HG02870 (cell line): ENCODE measurements at regions not wholly inside any gene's neighbourhood (a gene's known extent, or its start where the extent isn't known, plus 50 kb on each side); places are given as distances from the start of the nearest gene placed in this dataset.
"Not testable (repeated sequence)": the region's sequence is repeated elsewhere in the genome, so short reads cannot be mapped to it uniquely, and the experiment has no call there.

Experiments
- ATAC-seq: cut with Tn5 transposase; IDR thresholded peaks from one replicate; pipeline ENCODE4 v1.9.1; 2021; ENCODE audit warnings: mild to moderate bottlenecking, moderate library complexity; ENCODE audit not compliant: unreplicated experiment

- ATAC-seq, result not testable (repeated sequence)
Observed at GRCh38 chr14:105706701-105707019, 180.3 kb downstream of the TMEM121 start.

- not testable (repeated sequence) for ATAC-seq
Observed at GRCh38 chr14:105707099-105707498, 180.7 kb downstream of the TMEM121 start.

- ATAC-seq, result not testable (repeated sequence)
Observed at GRCh38 chr14:105707723-105708151, 181.4 kb downstream of the TMEM121 start.

GRCh38 chr14:105708251-105709134 lies 182.1 kb downstream of the TMEM121 start:
- not testable (repeated sequence) for ATAC-seq

- no peak for ATAC-seq
Observed at GRCh38 chr14:105709281-105710118, 183.1 kb downstream of the TMEM121 start.

- ATAC-seq, result no peak
Observed at GRCh38 chr14:105710119-105711043, 184.0 kb downstream of the TMEM121 start.

GRCh38 chr14:105711044-105711620 lies 184.7 kb downstream of the TMEM121 start:
- ATAC-seq, result no peak

- no peak for ATAC-seq
Observed at GRCh38 chr14:105711841-105712460, 185.6 kb downstream of the TMEM121 start.

GRCh38 chr14:105712670-105713069 lies 186.3 kb downstream of the TMEM121 start:
- not testable (repeated sequence) for ATAC-seq

- not testable (repeated sequence) for ATAC-seq
Observed at GRCh38 chr14:105713160-105713559, 186.8 kb downstream of the TMEM121 start.

GRCh38 chr14:105713836-105714235 lies 187.5 kb downstream of the TMEM121 start:
- not testable (repeated sequence) for ATAC-seq

- not testable (repeated sequence) for ATAC-seq
Observed at GRCh38 chr14:105718787-105719186, 192.4 kb downstream of the TMEM121 start.

- not testable (repeated sequence) for ATAC-seq
Observed at GRCh38 chr14:105720106-105720505, 193.7 kb downstream of the TMEM121 start.

- ATAC-seq, result not testable (repeated sequence)
Observed at GRCh38 chr14:105720852-105721601, 194.6 kb downstream of the TMEM121 start.

GRCh38 chr14:105721602-105721970 lies 195.2 kb downstream of the TMEM121 start:
- not testable (repeated sequence) for ATAC-seq

GRCh38 chr14:105721996-105722709 lies 195.8 kb downstream of the TMEM121 start:
- not testable (repeated sequence) for ATAC-seq

- ATAC-seq, result not testable (repeated sequence)
Observed at GRCh38 chr14:105723271-105723670, 196.9 kb downstream of the TMEM121 start.

GRCh38 chr14:105723776-105724175 lies 197.4 kb downstream of the TMEM121 start:
- not testable (repeated sequence) for ATAC-seq
